Neural progenitor cell (in vitro differentiated cells): ENCODE measurements at regions not wholly inside any gene's neighbourhood (a gene's known extent, or its start where the extent isn't known, plus 50 kb on each side); places are given as distances from the start of the nearest gene placed in this dataset.
"Not testable (repeated sequence)": the region's sequence is repeated elsewhere in the genome, so short reads cannot be mapped to it uniquely, and the experiment has no call there.

ENCODE experiments used
- DNase-seq: peaks from one replicate; pipeline ENCODE4 v3.0.0-alpha.2; 2016; ENCODE audit warnings: low spot score
- H2AFZ ChIP-seq: fragments of 200-600 bp; sonication (generic); replicated peaks from 2 replicates; pipeline ENCODE4 v1.6.1; 2016; ENCODE audit warnings: antibody characterized with exemption
- H3F3A ChIP-seq: fragments of 200-600 bp; sonication (generic); 2 replicates; pipeline ENCODE4 v1.6.1; 2016; ENCODE audit warnings: antibody characterized with exemption, low read depth
- H3K27ac ChIP-seq: fragments of 200-600 bp; sonication (generic); 2 replicates; pipeline ENCODE4 v1.5.1; 2016; ENCODE audit warnings: mild to moderate bottlenecking
- H3K27me3 ChIP-seq: fragments of 200-600 bp; sonication (generic); 2 replicates; pipeline ENCODE4 v1.6.1; 2016; ENCODE audit warnings: mild to moderate bottlenecking, moderate library complexity
- H3K36me3 ChIP-seq: fragments of 200-600 bp; sonication (generic); 2 replicates; pipeline ENCODE4 v1.5.1; 2016
- H3K4me1 ChIP-seq: fragments of 200-600 bp; sonication (generic); 2 replicates; pipeline ENCODE4 v1.6.1; 2016; ENCODE audit warnings: mixed run types
- H3K4me2 ChIP-seq: fragments of 200-600 bp; sonication (generic); 2 replicates; pipeline ENCODE4 v1.6.1; 2016
- H3K4me3 ChIP-seq: fragments of 200-600 bp; sonication (generic); 2 replicates; pipeline ENCODE4 v1.5.1; 2016
- H3K79me2 ChIP-seq: fragments of 200-600 bp; sonication (generic); 2 replicates; pipeline ENCODE4 v1.6.1; 2016; ENCODE audit warnings: low read depth
- H3K9ac ChIP-seq: fragments of 200-600 bp; sonication (generic); 2 replicates; pipeline ENCODE4 v1.6.1; 2016
- H3K9me3 ChIP-seq: fragments of 200-600 bp; sonication (generic); 2 replicates; pipeline ENCODE4 v1.5.1; 2016; ENCODE audit warnings: low read depth
- H4K20me1 ChIP-seq: fragments of 200-600 bp; sonication (generic); 2 replicates; pipeline ENCODE4 v1.6.1; 2016; ENCODE audit warnings: low read depth
- H3K27ac Mint-ChIP-seq: 3 replicates; pipeline ENCODE4 v1.8.0; 2021; ENCODE audit warnings: mixed read lengths
- H3K27me3 Mint-ChIP-seq: 2 replicates; pipeline ENCODE4 v1.8.0; 2022; ENCODE audit warnings: low read depth, mild to moderate bottlenecking, inconsistent platforms, moderate library complexity, mixed read lengths; ENCODE audit not compliant: insufficient read depth
- H3K36me3 Mint-ChIP-seq: 3 replicates; pipeline ENCODE4 v1.8.0; 2021; ENCODE audit warnings: mixed read lengths
- H3K4me1 Mint-ChIP-seq: 3 replicates; pipeline ENCODE4 v1.8.0; 2021; ENCODE audit warnings: mixed read lengths
- H3K4me3 Mint-ChIP-seq: 3 replicates; pipeline ENCODE4 v1.8.0; 2021; ENCODE audit warnings: mild to moderate bottlenecking, moderate library complexity, mixed read lengths
- H3K9me3 Mint-ChIP-seq: 3 replicates; pipeline ENCODE4 v1.8.0; 2020; ENCODE audit warnings: mixed read lengths
- CTCF ChIP-seq: fragments of 200-600 bp; sonication (generic); IDR thresholded peaks from 2 replicates; pipeline ENCODE4 v1.5.1; 2017; ENCODE audit warnings: antibody characterized with exemption, mild to moderate bottlenecking
- EZH2 ChIP-seq: fragments of 200-600 bp; sonication (generic); IDR thresholded peaks from 2 replicates; pipeline ENCODE4 v1.6.1; 2017; ENCODE audit warnings: antibody characterized with exemption, mild to moderate bottlenecking, moderate library complexity
- EZH2phosphoT487 ChIP-seq: fragments of 200-600 bp; sonication (generic); IDR thresholded peaks from 2 replicates; pipeline ENCODE4 v1.6.1; 2017; ENCODE audit warnings: antibody characterized with exemption

- Histone ChIP-seq H3F3A (no peaks in the 10 kb centered on the region), H3K9me3 (no peaks in the 10 kb centered on the region), H4K20me1 (no peaks in the 10 kb centered on the region), H3K4me2 (no peak overlapping the region), H3K4me1 (no peaks in the 10 kb centered on the region), H3K79me2 (no peaks in the 10 kb centered on the region), H2AFZ (no peak overlapping the region), H3K36me3 (no peaks in the 10 kb centered on the region), H3K27me3 (no peaks in the 10 kb centered on the region), H3K27ac (no peak overlapping the region), H3K9ac (no peak overlapping the region), H3K4me3 (no peak overlapping the region)
- Mint-ChIP-seq H3K27me3 (no peaks in the 10 kb centered on the region), H3K36me3 (no peaks in the 10 kb centered on the region), H3K4me1 (no peaks in the 10 kb centered on the region), H3K9me3 (no peaks in the 10 kb centered on the region), H3K27ac (no peak overlapping the region), H3K4me3 (no peak overlapping the region)
- TF ChIP-seq EZH2phosphoT487 (no peak), EZH2 (no peak), CTCF (no peak)
- no peak for DNase-seq
Observed at GRCh38 chr6:135555550-135555949, 58.0 kb upstream of the AHI1 start.

GRCh38 chr6:135557582-135557981, 60.0 kb upstream of the AHI1 start:
- no peak overlapping the region for H3K4me3 Mint-ChIP-seq
- no peak overlapping the region for H2AFZ ChIP-seq
- no peak overlapping the region for H3K4me2 ChIP-seq
- no peaks in the 10 kb centered on the region for H3K4me1 Mint-ChIP-seq
- no peak overlapping the region for H3K9ac ChIP-seq
- H3K36me3 ChIP-seq, result no peaks in the 10 kb centered on the region
- no peaks in the 10 kb centered on the region for H3K9me3 ChIP-seq
- TF ChIP-seq EZH2 (no peak), EZH2phosphoT487 (no peak), CTCF (no peak)
- DNase-seq, result no peak
- no peaks in the 10 kb centered on the region for H3F3A ChIP-seq
- no peak overlapping the region for H3K27ac ChIP-seq
- H3K27me3 Mint-ChIP-seq, result no peaks in the 10 kb centered on the region
- H3K36me3 Mint-ChIP-seq, result no peaks in the 10 kb centered on the region
- H3K9me3 Mint-ChIP-seq, result no peaks in the 10 kb centered on the region
- no peaks in the 10 kb centered on the region for H4K20me1 ChIP-seq
- no peak overlapping the region for H3K27ac Mint-ChIP-seq
- no peaks in the 10 kb centered on the region for H3K4me1 ChIP-seq
- H3K79me2 ChIP-seq, result no peaks in the 10 kb centered on the region
- H3K4me3 ChIP-seq, result no peak overlapping the region
- H3K27me3 ChIP-seq, result no peaks in the 10 kb centered on the region

GRCh38 chr6:135565605-135566004, 68.1 kb upstream of the AHI1 start:
- not testable (repeated sequence) for DNase-seq, H3K9me3 Mint-ChIP-seq, H3K27me3 Mint-ChIP-seq, H3K79me2 ChIP-seq, H3K4me3 Mint-ChIP-seq, H3K36me3 ChIP-seq, H3K27ac ChIP-seq, H3F3A ChIP-seq, H2AFZ ChIP-seq, H4K20me1 ChIP-seq, H3K9me3 ChIP-seq, H3K27ac Mint-ChIP-seq, H3K9ac ChIP-seq, H3K4me1 Mint-ChIP-seq, H3K36me3 Mint-ChIP-seq, H3K27me3 ChIP-seq, H3K4me1 ChIP-seq, H3K4me3 ChIP-seq, H3K4me2 ChIP-seq

- Mint-ChIP-seq H3K27me3 (no peaks in the 10 kb centered on the region), H3K27ac (no peak overlapping the region)
- no peak for DNase-seq
Observed at GRCh38 chr6:135566311-135567068, 69.0 kb upstream of the AHI1 start.

More at GRCh38 chr6:135566311-135567068, 69.0 kb upstream of the AHI1 start:
- no peaks in the 10 kb centered on the region for H3K9me3 ChIP-seq
- H3K79me2 ChIP-seq, result no peaks in the 10 kb centered on the region
- no peaks in the 10 kb centered on the region for H3K36me3 Mint-ChIP-seq
- no peaks in the 10 kb centered on the region for H3K4me1 ChIP-seq
- H2AFZ ChIP-seq, result no peak overlapping the region
- no peak overlapping the region for H3K4me3 Mint-ChIP-seq
- H3K4me1 Mint-ChIP-seq, result no peaks in the 10 kb centered on the region
- H3K9me3 Mint-ChIP-seq, result no peaks in the 10 kb centered on the region
- H3K4me3 ChIP-seq, result no peak overlapping the region
- H3K4me2 ChIP-seq, result no peak overlapping the region
- H3K27me3 ChIP-seq, result no peaks in the 10 kb centered on the region
- no peaks in the 10 kb centered on the region for H3K36me3 ChIP-seq
- TF ChIP-seq CTCF (no peak), EZH2 (no peak), EZH2phosphoT487 (no peak)
- no peak overlapping the region for H3K27ac ChIP-seq
- H4K20me1 ChIP-seq, result no peaks in the 10 kb centered on the region
- H3F3A ChIP-seq, result no peaks in the 10 kb centered on the region
- H3K9ac ChIP-seq, result no peak overlapping the region
